ENCODE measurements at regions not wholly inside any gene's neighbourhood (a gene's known extent, or its start where the extent isn't known, plus 50 kb on each side); places are given as distances from the start of the nearest gene placed in this dataset.

DNA sequence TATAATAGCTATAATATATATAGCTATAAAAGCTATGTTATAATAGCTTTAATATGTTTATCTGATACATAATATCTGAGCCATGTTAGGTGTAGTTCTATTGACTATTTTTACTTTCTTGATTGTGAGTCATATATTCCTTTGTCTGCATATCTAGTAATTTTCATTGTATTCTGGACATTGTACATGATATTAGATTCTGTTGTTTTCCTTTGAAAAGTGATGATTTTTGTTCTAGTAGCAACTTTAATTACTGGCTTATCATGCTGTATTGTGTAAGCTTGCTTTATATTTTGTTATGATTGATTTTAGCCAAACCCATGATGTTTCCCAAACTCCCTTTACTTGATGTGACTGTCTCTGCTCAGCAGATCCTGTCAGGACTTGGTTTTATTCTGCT lies 125.7 kb upstream of the TCF4 start:
- Histone ChIP-seq H3F3A (ENCODE audit: control insufficient read depth, insufficient read depth) (no peaks in the 10 kb centered on the region), H3K79me2 (ENCODE audit: control insufficient read depth, low read length) (no peaks in the 10 kb centered on the region), H3K9me3 (ENCODE audit: control insufficient read depth, insufficient read depth, low read length) (peaks cover 8% of the 10 kb centered on the region; the same call in 1 of the 2 replicates), H3K4me3 (ENCODE audit: low read length) (no peak overlapping the region), H3K27me3 (ENCODE audit: control insufficient read depth, low read length) (no peaks in the 10 kb centered on the region), H3K4me1 (ENCODE audit: control insufficient read depth, low read length) (no peaks in the 10 kb centered on the region), H4K20me1 (ENCODE audit: control insufficient read depth, insufficient read depth, low read depth, low read length) (no peaks in the 10 kb centered on the region), H3K27ac (ENCODE audit: low read depth, low read length) (no peak overlapping the region), H3K36me3 (ENCODE audit: control insufficient read depth, low read length) (no peaks in the 10 kb centered on the region), H3K9me2 (replicated peaks; ENCODE audit: control insufficient read depth, low read length) (no peaks in the 10 kb centered on the region), H3K4me2 (ENCODE audit: low read length) (no peak overlapping the region)
- TF ChIP-seq, protein P1, sequence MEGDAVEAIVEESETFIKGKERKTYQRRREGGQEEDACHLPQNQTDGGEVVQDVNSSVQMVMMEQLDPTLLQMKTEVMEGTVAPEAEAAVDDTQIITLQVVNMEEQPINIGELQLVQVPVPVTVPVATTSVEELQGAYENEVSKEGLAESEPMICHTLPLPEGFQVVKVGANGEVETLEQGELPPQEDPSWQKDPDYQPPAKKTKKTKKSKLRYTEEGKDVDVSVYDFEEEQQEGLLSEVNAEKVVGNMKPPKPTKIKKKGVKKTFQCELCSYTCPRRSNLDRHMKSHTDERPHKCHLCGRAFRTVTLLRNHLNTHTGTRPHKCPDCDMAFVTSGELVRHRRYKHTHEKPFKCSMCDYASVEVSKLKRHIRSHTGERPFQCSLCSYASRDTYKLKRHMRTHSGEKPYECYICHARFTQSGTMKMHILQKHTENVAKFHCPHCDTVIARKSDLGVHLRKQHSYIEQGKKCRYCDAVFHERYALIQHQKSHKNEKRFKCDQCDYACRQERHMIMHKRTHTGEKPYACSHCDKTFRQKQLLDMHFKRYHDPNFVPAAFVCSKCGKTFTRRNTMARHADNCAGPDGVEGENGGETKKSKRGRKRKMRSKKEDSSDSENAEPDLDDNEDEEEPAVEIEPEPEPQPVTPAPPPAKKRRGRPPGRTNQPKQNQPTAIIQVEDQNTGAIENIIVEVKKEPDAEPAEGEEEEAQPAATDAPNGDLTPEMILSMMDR (IDR thresholded peaks at IDR 0.05; ENCODE audit: low read depth, low read length, poor library complexity, severe bottlenecking): no peak
- no peak for TF ChIP-seq EZH2phosphoT487 (IDR thresholded peaks at IDR 0.05; ENCODE audit: borderline replicate concordance, low read length)

DNA sequence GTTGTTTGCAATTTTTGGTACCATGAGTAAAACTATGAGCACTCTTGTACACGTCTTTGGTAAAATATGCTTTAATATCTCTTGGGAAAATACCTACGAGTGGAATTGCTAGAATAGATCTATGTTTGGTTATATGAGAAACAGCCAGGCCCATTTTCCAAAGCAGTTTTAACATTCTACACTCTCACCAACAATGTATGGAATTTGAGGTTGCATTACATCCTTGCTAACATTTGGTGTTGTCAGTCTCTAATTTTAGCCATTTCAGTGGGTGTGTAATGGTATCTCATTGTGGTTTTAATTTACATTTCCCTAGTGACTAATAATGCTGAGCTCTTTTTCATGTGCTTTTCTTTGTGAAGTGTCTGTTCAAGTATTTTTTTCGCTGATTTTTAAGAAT lies 118.9 kb upstream of the TCF4 start:
- Histone ChIP-seq H3K9me3 (ENCODE audit: control insufficient read depth, insufficient read depth, low read length) (no peaks in the 10 kb centered on the region; the same call in 1 of the 2 replicates), H3K79me2 (ENCODE audit: control insufficient read depth, low read length) (no peaks in the 10 kb centered on the region), H3K27ac (ENCODE audit: low read depth, low read length) (no peak overlapping the region)

DNA sequence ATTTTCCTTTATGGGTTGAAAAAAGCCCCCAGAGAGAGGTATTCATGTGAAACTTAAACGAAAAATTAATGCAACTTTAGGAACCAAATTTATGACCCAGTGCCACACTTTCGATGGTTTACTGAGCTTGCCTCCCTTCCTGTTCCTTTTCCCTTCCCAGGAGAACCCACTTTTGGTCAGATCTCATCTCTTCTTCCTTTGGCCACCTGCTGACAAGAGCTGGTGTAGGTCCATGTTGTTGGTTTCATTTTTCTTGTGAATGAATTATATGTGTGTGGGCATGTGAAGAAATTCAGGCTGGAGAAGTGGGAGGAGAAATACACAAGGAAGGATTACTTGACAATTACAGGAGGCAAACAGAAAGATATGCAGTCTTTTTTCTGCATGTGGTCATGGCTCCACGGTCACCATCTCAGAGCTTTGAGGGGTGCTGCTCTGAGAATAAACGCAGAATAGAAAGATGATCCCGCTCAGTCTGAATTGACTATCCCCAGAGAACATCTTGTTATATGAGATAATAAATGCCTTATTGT lies 111.3 kb upstream of the TCF4 start:
- TF ChIP-seq, protein P1 (IDR thresholded peaks at IDR 0.05; ENCODE audit: low read depth, low read length, poor library complexity, severe bottlenecking): no peak
- no peak overlapping the region for H3K4me2 ChIP-seq (ENCODE audit: low read length)

More for the DNA sequence above, 118.9 kb upstream of the TCF4 start:
- no peaks in the 10 kb centered on the region for H3F3A ChIP-seq (ENCODE audit: control insufficient read depth, insufficient read depth)
- no peak overlapping the region for H3K4me3 ChIP-seq (ENCODE audit: low read length)
- H3K27me3 ChIP-seq (ENCODE audit: control insufficient read depth, low read length): no peaks in the 10 kb centered on the region
- H3K9me2 ChIP-seq (replicated peaks; ENCODE audit: control insufficient read depth, low read length): no peaks in the 10 kb centered on the region
- H4K20me1 ChIP-seq (ENCODE audit: control insufficient read depth, insufficient read depth, low read depth, low read length): no peaks in the 10 kb centered on the region
- H3K4me2 ChIP-seq (ENCODE audit: low read length): no peak overlapping the region
- TF ChIP-seq, protein P1 (IDR thresholded peaks at IDR 0.05; ENCODE audit: low read depth, low read length, poor library complexity, severe bottlenecking): no peak
- no peak for TF ChIP-seq EZH2phosphoT487 (IDR thresholded peaks at IDR 0.05; ENCODE audit: borderline replicate concordance, low read length)
- no peaks in the 10 kb centered on the region for H3K4me1 ChIP-seq (ENCODE audit: control insufficient read depth, low read length)
- no peaks in the 10 kb centered on the region for H3K36me3 ChIP-seq (ENCODE audit: control insufficient read depth, low read length)

More for the DNA sequence above, 111.3 kb upstream of the TCF4 start:
- Histone ChIP-seq H3K4me3 (ENCODE audit: low read length) (no peak overlapping the region), H4K20me1 (ENCODE audit: control insufficient read depth, insufficient read depth, low read depth, low read length) (no peaks in the 10 kb centered on the region), H3K27me3 (ENCODE audit: control insufficient read depth, low read length) (no peaks in the 10 kb centered on the region), H3K4me1 (ENCODE audit: control insufficient read depth, low read length) (no peaks in the 10 kb centered on the region), H3K79me2 (ENCODE audit: control insufficient read depth, low read length) (no peaks in the 10 kb centered on the region), H3K9me2 (replicated peaks; ENCODE audit: control insufficient read depth, low read length) (no peaks in the 10 kb centered on the region), H3K9me3 (ENCODE audit: control insufficient read depth, insufficient read depth, low read length) (no peaks in the 10 kb centered on the region; the same call in 1 of the 2 replicates), H3K36me3 (ENCODE audit: control insufficient read depth, low read length) (no peaks in the 10 kb centered on the region), H3F3A (ENCODE audit: control insufficient read depth, insufficient read depth) (no peaks in the 10 kb centered on the region), H3K27ac (ENCODE audit: low read depth, low read length) (no peak overlapping the region)
